ENCODE measurements at regions not wholly inside any gene's neighbourhood (a gene's known extent, or its start where the extent isn't known, plus 50 kb on each side); places are given as distances from the start of the nearest gene placed in this dataset.

DNA sequence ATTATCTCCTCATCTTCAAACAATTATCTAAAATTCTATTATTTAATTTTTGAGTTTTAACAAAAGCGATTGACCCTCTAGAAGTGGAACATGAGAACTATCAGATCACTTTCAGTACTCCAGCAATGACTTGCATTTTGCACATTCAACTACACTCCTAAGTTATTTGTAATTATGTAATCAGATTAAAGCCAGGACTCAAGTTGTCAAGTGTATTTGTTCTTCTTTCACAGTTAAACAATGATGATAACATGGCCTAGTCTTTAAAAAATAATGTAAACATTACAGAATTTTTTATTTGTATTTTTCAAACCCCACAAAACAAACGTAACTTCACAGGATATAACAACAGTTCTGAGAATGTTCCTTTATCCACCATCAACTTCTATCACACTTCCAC is 2148.9 kb upstream of the ACO1 start:
- no peak overlapping the region for H3K4me3 Mint-ChIP-seq (ENCODE audit: unreplicated experiment)
- BruUV-seq (replicated peaks): no TSS peak
- POLR2A ChIA-PET: no interaction called here
- Histone ChIP-seq H3K9me3 (no peaks in the 10 kb centered on the region; the same call in 1 of the 2 replicates), H3K4me1 (no peaks in the 10 kb centered on the region), H3K36me3 (ENCODE audit: control insufficient read depth, insufficient read depth, low read length) (no peaks in the 10 kb centered on the region), H3K27me3 (replicated peaks; ENCODE audit: control insufficient read depth, insufficient read depth, low read length) (no peaks in the 10 kb centered on the region), H3K4me3 (ENCODE audit: low read depth, low read length) (no peak overlapping the region)
- DNase-seq: no peak
- CTCF ChIA-PET: no interaction called here
- no peaks in the 10 kb centered on the region for H3K4me1 Mint-ChIP-seq (ENCODE audit: low read depth, unreplicated experiment)
- no peaks in the 10 kb centered on the region for H3K36me3 Mint-ChIP-seq (ENCODE audit: insufficient read depth, unreplicated experiment)
- intact Hi-C loops (cut with micrococcal nuclease; ENCODE audit: unreplicated experiment): no loop called here
- no peaks in the 10 kb centered on the region for H3K9me3 Mint-ChIP-seq (ENCODE audit: unreplicated experiment)
- peaks cover 10% of the 10 kb centered on the region for H3K27me3 Mint-ChIP-seq (ENCODE audit: insufficient read depth, unreplicated experiment)
- TF ChIP-seq, protein P1, sequence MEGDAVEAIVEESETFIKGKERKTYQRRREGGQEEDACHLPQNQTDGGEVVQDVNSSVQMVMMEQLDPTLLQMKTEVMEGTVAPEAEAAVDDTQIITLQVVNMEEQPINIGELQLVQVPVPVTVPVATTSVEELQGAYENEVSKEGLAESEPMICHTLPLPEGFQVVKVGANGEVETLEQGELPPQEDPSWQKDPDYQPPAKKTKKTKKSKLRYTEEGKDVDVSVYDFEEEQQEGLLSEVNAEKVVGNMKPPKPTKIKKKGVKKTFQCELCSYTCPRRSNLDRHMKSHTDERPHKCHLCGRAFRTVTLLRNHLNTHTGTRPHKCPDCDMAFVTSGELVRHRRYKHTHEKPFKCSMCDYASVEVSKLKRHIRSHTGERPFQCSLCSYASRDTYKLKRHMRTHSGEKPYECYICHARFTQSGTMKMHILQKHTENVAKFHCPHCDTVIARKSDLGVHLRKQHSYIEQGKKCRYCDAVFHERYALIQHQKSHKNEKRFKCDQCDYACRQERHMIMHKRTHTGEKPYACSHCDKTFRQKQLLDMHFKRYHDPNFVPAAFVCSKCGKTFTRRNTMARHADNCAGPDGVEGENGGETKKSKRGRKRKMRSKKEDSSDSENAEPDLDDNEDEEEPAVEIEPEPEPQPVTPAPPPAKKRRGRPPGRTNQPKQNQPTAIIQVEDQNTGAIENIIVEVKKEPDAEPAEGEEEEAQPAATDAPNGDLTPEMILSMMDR (IDR thresholded peaks at IDR 0.05; ENCODE audit: insufficient read depth in 1 of 2, low read depth in 1 of 2, low read length in 1 of 2, severe bottlenecking in 1 of 2, unreplicated experiment in 1 of 2): no peak
- H3K27ac Mint-ChIP-seq (ENCODE audit: unreplicated experiment): no peak overlapping the region

- peaks cover 8% of the 10 kb centered on the region for H3K27me3 Mint-ChIP-seq (ENCODE audit: insufficient read depth, unreplicated experiment)
- Histone ChIP-seq H3K9me3 (no peaks in the 10 kb centered on the region; the same call in 1 of the 2 replicates), H3K27me3 (replicated peaks; ENCODE audit: control insufficient read depth, insufficient read depth, low read length) (no peaks in the 10 kb centered on the region), H3K4me1 (no peaks in the 10 kb centered on the region), H3K36me3 (ENCODE audit: control insufficient read depth, insufficient read depth, low read length) (no peaks in the 10 kb centered on the region), H3K4me3 (ENCODE audit: low read depth, low read length) (no peak overlapping the region)
- no peak overlapping the region for H3K27ac Mint-ChIP-seq (ENCODE audit: unreplicated experiment)
- intact Hi-C loops (cut with micrococcal nuclease; ENCODE audit: unreplicated experiment): no loop called here
- H3K36me3 Mint-ChIP-seq (ENCODE audit: insufficient read depth, unreplicated experiment): no peaks in the 10 kb centered on the region
- BruUV-seq (replicated peaks): no TSS peak
- ChIA-PET CTCF (no interaction called here), POLR2A (no interaction called here)
- H3K9me3 Mint-ChIP-seq (ENCODE audit: unreplicated experiment): no peaks in the 10 kb centered on the region
- H3K4me1 Mint-ChIP-seq (ENCODE audit: low read depth, unreplicated experiment): no peaks in the 10 kb centered on the region
- DNase-seq: no peak
- H3K4me3 Mint-ChIP-seq (ENCODE audit: unreplicated experiment): no peak overlapping the region
- TF ChIP-seq, protein P1 (IDR thresholded peaks at IDR 0.05; ENCODE audit: insufficient read depth in 1 of 2, low read depth in 1 of 2, low read length in 1 of 2, severe bottlenecking in 1 of 2, unreplicated experiment in 1 of 2): no peak
These were observed 2144.6 kb upstream of the ACO1 start for GRCh38 chr9:30239878-30240277.

DNA sequence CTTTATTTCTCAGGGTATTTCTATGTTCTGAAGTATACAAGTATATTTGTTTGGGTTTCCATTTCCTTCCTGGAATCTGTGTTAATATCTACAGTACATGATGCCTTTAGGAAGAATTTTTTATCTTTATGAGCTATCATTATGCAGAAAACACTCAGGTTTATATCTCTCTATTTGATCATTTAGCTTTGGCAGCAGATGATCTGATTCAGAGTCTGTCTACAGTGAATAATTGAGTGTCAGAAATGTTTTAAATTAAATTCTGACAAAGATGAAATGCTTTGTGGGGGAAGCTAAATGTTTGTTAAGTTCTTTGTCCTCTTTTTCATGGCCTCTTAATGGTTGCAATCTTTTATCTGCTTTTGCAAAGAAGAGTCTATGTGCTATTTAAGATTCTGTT is 2141.0 kb upstream of the ACO1 start:
- H3K9me3 Mint-ChIP-seq (ENCODE audit: unreplicated experiment): no peaks in the 10 kb centered on the region
- BruUV-seq (replicated peaks): no TSS peak
- no peak overlapping the region for H3K4me3 Mint-ChIP-seq (ENCODE audit: unreplicated experiment)
- CTCF ChIA-PET: no interaction called here
- H3K4me1 Mint-ChIP-seq (ENCODE audit: low read depth, unreplicated experiment): no peaks in the 10 kb centered on the region
- Histone ChIP-seq H3K9me3 (no peaks in the 10 kb centered on the region), H3K4me3 (ENCODE audit: low read depth, low read length) (no peak overlapping the region), H3K36me3 (ENCODE audit: control insufficient read depth, insufficient read depth, low read length) (no peaks in the 10 kb centered on the region), H3K27me3 (replicated peaks; ENCODE audit: control insufficient read depth, insufficient read depth, low read length) (no peaks in the 10 kb centered on the region), H3K4me1 (no peaks in the 10 kb centered on the region)
- no peak overlapping the region for H3K27ac Mint-ChIP-seq (ENCODE audit: unreplicated experiment)
- H3K27me3 Mint-ChIP-seq (ENCODE audit: insufficient read depth, unreplicated experiment): peaks cover 5% of the 10 kb centered on the region
- POLR2A ChIA-PET: no interaction called here
- TF ChIP-seq, protein P1 (IDR thresholded peaks at IDR 0.05; ENCODE audit: insufficient read depth in 1 of 2, low read depth in 1 of 2, low read length in 1 of 2, severe bottlenecking in 1 of 2, unreplicated experiment in 1 of 2): no peak
- intact Hi-C loops (cut with micrococcal nuclease; ENCODE audit: unreplicated experiment): no loop called here
- H3K36me3 Mint-ChIP-seq (ENCODE audit: insufficient read depth, unreplicated experiment): no peaks in the 10 kb centered on the region
- DNase-seq: no peak
